GM23338 (cell line): ENCODE measurements at regions not wholly inside any gene's neighbourhood (a gene's known extent, or its start where the extent isn't known, plus 50 kb on each side); places are given as distances from the start of the nearest gene placed in this dataset.

ENCODE experiments used
- ATAC-seq: fragments of 200-7000 bp; cut with Tn5 transposase; 3 replicates; pipeline ENCODE4 v1.9.1; 2020
- DNase-seq: peaks from one replicate; pipeline ENCODE4 v3.0.0-alpha.2; 2015; ENCODE audit warnings: low spot score
- H2AFZ ChIP-seq: fragments of 200-600 bp; sonication (generic); 2 replicates; pipeline ENCODE4 v1.8.0; 2016; ENCODE audit warnings: antibody characterized with exemption, mild to moderate bottlenecking, moderate library complexity
- H3F3A ChIP-seq: fragments of 200-600 bp; sonication (generic); replicated peaks from 2 replicates; pipeline ENCODE4 v1.8.0; 2017; ENCODE audit warnings: antibody characterized with exemption, mixed run types, low read depth
- H3K27ac ChIP-seq: fragments of 200-600 bp; sonication (generic); 2 replicates; pipeline ENCODE4 v1.6.1; 2016; ENCODE audit warnings: low read depth
- H3K27me3 ChIP-seq: fragments of 200-600 bp; sonication (generic); 2 replicates; pipeline ENCODE4 v1.8.0; 2016; ENCODE audit warnings: mild to moderate bottlenecking, mixed run types, moderate library complexity; ENCODE audit not compliant: insufficient read depth
- H3K36me3 ChIP-seq: fragments of 200-600 bp; sonication (generic); 2 replicates; pipeline ENCODE4 v1.8.0; 2016; ENCODE audit warnings: mild to moderate bottlenecking; ENCODE audit not compliant: insufficient read depth
- H3K4me1 ChIP-seq: fragments of 200-600 bp; sonication (generic); 2 replicates; pipeline ENCODE4 v1.8.0; 2016; ENCODE audit warnings: mild to moderate bottlenecking, moderate library complexity; ENCODE audit not compliant: insufficient read depth
- H3K4me2 ChIP-seq: fragments of 200-600 bp; sonication (generic); 2 replicates; pipeline ENCODE4 v1.7.1; 2017; ENCODE audit warnings: mixed run types
- H3K4me3 ChIP-seq: fragments of 200-600 bp; sonication (generic); 2 replicates; pipeline ENCODE4 v1.6.1; 2016; ENCODE audit warnings: mixed run types
- H3K79me2 ChIP-seq: fragments of 200-600 bp; sonication (generic); replicated peaks from 2 replicates; pipeline ENCODE4 v1.8.0; 2017; ENCODE audit warnings: mild to moderate bottlenecking; ENCODE audit not compliant: insufficient read depth
- H3K9me2 ChIP-seq: fragments of 200-600 bp; sonication (generic); 2 replicates; pipeline ENCODE4 v1.8.0; 2017; ENCODE audit not compliant: insufficient read depth
- H4K20me1 ChIP-seq: fragments of 200-600 bp; sonication (generic); replicated peaks from 2 replicates; pipeline ENCODE4 v1.8.0; 2017; ENCODE audit warnings: mild to moderate bottlenecking; ENCODE audit not compliant: insufficient read depth
- H3K27ac Mint-ChIP-seq: 2 replicates; pipeline ENCODE4 v1.8.0; 2020; ENCODE audit warnings: inconsistent platforms, mild to moderate bottlenecking, moderate library complexity, mixed read lengths
- H3K27me3 Mint-ChIP-seq: 3 replicates; pipeline ENCODE4 v1.8.0; 2022; ENCODE audit warnings: low read depth, mild to moderate bottlenecking, moderate library complexity, mixed read lengths, inconsistent platforms; ENCODE audit not compliant: insufficient read depth, poor library complexity
- H3K36me3 Mint-ChIP-seq: 3 replicates; pipeline ENCODE4 v1.8.0; 2021; ENCODE audit warnings: low read depth, mild to moderate bottlenecking, inconsistent platforms, moderate library complexity, mixed read lengths
- H3K4me1 Mint-ChIP-seq: 3 replicates; pipeline ENCODE4 v1.8.0; 2020; ENCODE audit warnings: mild to moderate bottlenecking, inconsistent platforms, mixed read lengths
- H3K4me3 Mint-ChIP-seq: 3 replicates; pipeline ENCODE4 v1.8.0; 2021; ENCODE audit warnings: moderate library complexity, mild to moderate bottlenecking, inconsistent platforms, mixed read lengths
- H3K9me3 Mint-ChIP-seq: 3 replicates; pipeline ENCODE4 v1.8.0; 2020; ENCODE audit warnings: moderate library complexity, mild to moderate bottlenecking, inconsistent platforms, mixed read lengths
- CREB1 ChIP-seq: fragments of 250-450 bp; sonication (Bioruptor Pico); IDR thresholded peaks from 2 replicates; pipeline ENCODE4 v1.5.0; 2020; ENCODE audit warnings: low read depth, mild to moderate bottlenecking, moderate library complexity
- EZH2 ChIP-seq: fragments of 200-600 bp; sonication (generic); IDR thresholded peaks from one replicate; pipeline ENCODE4 v1.8.0; 2017; ENCODE audit warnings: antibody characterized with exemption, mild to moderate bottlenecking, low read depth; ENCODE audit not compliant: unreplicated experiment
- EZH2phosphoT487 ChIP-seq: fragments of 200-600 bp; sonication (generic); IDR thresholded peaks from one replicate; pipeline ENCODE4 v1.8.1; 2018; ENCODE audit warnings: antibody characterized with exemption; ENCODE audit not compliant: unreplicated experiment
- NANOG ChIP-seq: IDR thresholded peaks from 2 replicates; pipeline ENCODE4 v1.6.1; 2016; ENCODE audit warnings: antibody characterized with exemption, borderline replicate concordance
- POLR2AphosphoS5 ChIP-seq: IDR thresholded peaks from 2 replicates; pipeline ENCODE4 v1.6.1; 2016; ENCODE audit warnings: antibody characterized with exemption, low read depth
- ZNF114 ChIP-seq: fragments of 250-450 bp; sonication (Bioruptor Pico); IDR thresholded peaks from 2 replicates; pipeline ENCODE4 v1.5.0; 2020; ENCODE audit warnings: mild to moderate bottlenecking, moderate library complexity
- ZNF331 ChIP-seq: fragments of 250-450 bp; sonication (Bioruptor Pico); IDR thresholded peaks from 2 replicates; pipeline ENCODE4 v1.5.0; 2020; ENCODE audit warnings: low read depth, mild to moderate bottlenecking, moderate library complexity
- TF ChIP-seq, protein P1 (sequence below), 2 experiments: fragments of 200-600 bp in 1 of 2; sonication (generic) in 1 of 2; conservative IDR thresholded peaks; 2 replicates each; pipeline versions ENCODE4 v1.5.1 to v1.6.1; 2016 to 2017; ENCODE audit warnings: antibody characterized with exemption in 2 of 2, low read depth in 2 of 2, mild to moderate bottlenecking in 2 of 2, moderate library complexity in 1 of 2
- TF ChIP-seq, protein P2 (sequence below): fragments of 250-450 bp; sonication (Bioruptor Pico); IDR thresholded peaks from 2 replicates; pipeline ENCODE4 v1.5.0; 2020; ENCODE audit warnings: mild to moderate bottlenecking, moderate library complexity

DNA sequence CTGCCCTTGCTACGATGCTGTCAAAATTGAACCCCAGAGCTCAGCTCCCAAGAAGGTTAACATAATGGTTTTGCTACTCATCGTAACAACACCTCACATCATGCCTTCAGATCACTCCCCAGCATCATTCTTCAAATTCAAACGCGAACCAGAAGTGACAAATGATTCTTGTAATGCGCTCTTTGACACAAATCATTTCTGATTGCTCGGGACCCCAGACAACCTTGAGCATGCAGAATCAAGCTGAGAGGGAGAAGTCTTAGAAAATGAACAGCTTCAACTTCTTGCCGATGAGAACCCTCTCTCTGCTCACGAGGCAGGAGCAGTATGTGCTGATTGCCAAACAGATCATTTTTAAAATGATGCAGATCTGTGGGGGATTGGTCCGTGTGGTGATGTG lies 241.0 kb upstream of the ASIC2 start:
- ATAC-seq (no peak), DNase-seq (no peak)
- Mint-ChIP-seq H3K27ac (no peak overlapping the region), H3K36me3 (no peaks in the 10 kb centered on the region), H3K27me3 (peaks cover 1% of the 10 kb centered on the region), H3K9me3 (no peaks in the 10 kb centered on the region; the same call in 2 of the 3 replicates), H3K4me1 (peaks cover 9% of the 10 kb centered on the region), H3K4me3 (no peak overlapping the region)
- Histone ChIP-seq H2AFZ (no peak overlapping the region), H3K79me2 (no peaks in the 10 kb centered on the region), H3K27me3 (no peaks in the 10 kb centered on the region), H4K20me1 (no peaks in the 10 kb centered on the region), H3K36me3 (no peaks in the 10 kb centered on the region), H3K4me1 (no peaks in the 10 kb centered on the region), H3K4me3 (no peak overlapping the region), H3K4me2 (no peak overlapping the region), H3F3A (no peaks in the 10 kb centered on the region), H3K9me2 (no peaks in the 10 kb centered on the region), H3K27ac (no peak overlapping the region)
- no peak for TF ChIP-seq ZNF331 (CRISPR knock-in tag)
- TF ChIP-seq, protein P1, sequence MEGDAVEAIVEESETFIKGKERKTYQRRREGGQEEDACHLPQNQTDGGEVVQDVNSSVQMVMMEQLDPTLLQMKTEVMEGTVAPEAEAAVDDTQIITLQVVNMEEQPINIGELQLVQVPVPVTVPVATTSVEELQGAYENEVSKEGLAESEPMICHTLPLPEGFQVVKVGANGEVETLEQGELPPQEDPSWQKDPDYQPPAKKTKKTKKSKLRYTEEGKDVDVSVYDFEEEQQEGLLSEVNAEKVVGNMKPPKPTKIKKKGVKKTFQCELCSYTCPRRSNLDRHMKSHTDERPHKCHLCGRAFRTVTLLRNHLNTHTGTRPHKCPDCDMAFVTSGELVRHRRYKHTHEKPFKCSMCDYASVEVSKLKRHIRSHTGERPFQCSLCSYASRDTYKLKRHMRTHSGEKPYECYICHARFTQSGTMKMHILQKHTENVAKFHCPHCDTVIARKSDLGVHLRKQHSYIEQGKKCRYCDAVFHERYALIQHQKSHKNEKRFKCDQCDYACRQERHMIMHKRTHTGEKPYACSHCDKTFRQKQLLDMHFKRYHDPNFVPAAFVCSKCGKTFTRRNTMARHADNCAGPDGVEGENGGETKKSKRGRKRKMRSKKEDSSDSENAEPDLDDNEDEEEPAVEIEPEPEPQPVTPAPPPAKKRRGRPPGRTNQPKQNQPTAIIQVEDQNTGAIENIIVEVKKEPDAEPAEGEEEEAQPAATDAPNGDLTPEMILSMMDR (conservative IDR thresholded peaks at IDR 0.05; ENCODE audit: low read depth in 2 of 2): no peak
- TF ChIP-seq CREB1: no peak
- no peak for TF ChIP-seq EZH2phosphoT487
- TF ChIP-seq EZH2: no peak

DNA sequence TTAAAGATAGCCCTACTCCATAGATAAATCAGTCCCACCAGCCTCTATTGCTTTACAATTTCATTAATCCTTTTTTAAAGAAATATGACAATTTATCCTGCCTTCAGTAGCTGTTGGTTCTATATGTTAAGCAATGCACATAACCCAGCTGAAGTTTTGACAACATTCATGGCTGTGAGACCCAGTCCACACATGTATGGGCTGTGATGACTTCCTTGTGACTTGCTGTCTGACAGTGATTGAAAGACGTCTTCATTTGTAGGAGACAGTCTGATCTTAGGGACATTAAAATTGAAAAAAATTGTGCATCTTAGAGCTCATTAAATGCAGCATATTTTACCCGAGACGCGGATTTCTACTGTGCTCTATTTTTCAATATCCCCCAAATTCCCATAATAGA lies 252.0 kb upstream of the ASIC2 start:
- no peak for DNase-seq
- H3K4me2 ChIP-seq: no peak overlapping the region
- H3K4me3 ChIP-seq: no peak overlapping the region
- no peaks in the 10 kb centered on the region for H3F3A ChIP-seq
- ATAC-seq: no peak
- Mint-ChIP-seq H3K4me1 (no peaks in the 10 kb centered on the region), H3K36me3 (no peaks in the 10 kb centered on the region), H3K9me3 (no peaks in the 10 kb centered on the region), H3K4me3 (no peak overlapping the region), H3K27ac (no peak overlapping the region), H3K27me3 (peaks cover 2% of the 10 kb centered on the region)
- 0 out of 2 replicates have a peak, but pooled peaks cover 6% of the 10 kb centered on the region for H3K9me2 ChIP-seq
- no peaks in the 10 kb centered on the region for H3K36me3 ChIP-seq
- no peak overlapping the region for H3K27ac ChIP-seq
- no peak overlapping the region for H2AFZ ChIP-seq
- H3K4me1 ChIP-seq: no peaks in the 10 kb centered on the region
- no peaks in the 10 kb centered on the region for H4K20me1 ChIP-seq
- no peaks in the 10 kb centered on the region for H3K27me3 ChIP-seq
- H3K79me2 ChIP-seq: no peaks in the 10 kb centered on the region
- TF ChIP-seq, protein P2, sequence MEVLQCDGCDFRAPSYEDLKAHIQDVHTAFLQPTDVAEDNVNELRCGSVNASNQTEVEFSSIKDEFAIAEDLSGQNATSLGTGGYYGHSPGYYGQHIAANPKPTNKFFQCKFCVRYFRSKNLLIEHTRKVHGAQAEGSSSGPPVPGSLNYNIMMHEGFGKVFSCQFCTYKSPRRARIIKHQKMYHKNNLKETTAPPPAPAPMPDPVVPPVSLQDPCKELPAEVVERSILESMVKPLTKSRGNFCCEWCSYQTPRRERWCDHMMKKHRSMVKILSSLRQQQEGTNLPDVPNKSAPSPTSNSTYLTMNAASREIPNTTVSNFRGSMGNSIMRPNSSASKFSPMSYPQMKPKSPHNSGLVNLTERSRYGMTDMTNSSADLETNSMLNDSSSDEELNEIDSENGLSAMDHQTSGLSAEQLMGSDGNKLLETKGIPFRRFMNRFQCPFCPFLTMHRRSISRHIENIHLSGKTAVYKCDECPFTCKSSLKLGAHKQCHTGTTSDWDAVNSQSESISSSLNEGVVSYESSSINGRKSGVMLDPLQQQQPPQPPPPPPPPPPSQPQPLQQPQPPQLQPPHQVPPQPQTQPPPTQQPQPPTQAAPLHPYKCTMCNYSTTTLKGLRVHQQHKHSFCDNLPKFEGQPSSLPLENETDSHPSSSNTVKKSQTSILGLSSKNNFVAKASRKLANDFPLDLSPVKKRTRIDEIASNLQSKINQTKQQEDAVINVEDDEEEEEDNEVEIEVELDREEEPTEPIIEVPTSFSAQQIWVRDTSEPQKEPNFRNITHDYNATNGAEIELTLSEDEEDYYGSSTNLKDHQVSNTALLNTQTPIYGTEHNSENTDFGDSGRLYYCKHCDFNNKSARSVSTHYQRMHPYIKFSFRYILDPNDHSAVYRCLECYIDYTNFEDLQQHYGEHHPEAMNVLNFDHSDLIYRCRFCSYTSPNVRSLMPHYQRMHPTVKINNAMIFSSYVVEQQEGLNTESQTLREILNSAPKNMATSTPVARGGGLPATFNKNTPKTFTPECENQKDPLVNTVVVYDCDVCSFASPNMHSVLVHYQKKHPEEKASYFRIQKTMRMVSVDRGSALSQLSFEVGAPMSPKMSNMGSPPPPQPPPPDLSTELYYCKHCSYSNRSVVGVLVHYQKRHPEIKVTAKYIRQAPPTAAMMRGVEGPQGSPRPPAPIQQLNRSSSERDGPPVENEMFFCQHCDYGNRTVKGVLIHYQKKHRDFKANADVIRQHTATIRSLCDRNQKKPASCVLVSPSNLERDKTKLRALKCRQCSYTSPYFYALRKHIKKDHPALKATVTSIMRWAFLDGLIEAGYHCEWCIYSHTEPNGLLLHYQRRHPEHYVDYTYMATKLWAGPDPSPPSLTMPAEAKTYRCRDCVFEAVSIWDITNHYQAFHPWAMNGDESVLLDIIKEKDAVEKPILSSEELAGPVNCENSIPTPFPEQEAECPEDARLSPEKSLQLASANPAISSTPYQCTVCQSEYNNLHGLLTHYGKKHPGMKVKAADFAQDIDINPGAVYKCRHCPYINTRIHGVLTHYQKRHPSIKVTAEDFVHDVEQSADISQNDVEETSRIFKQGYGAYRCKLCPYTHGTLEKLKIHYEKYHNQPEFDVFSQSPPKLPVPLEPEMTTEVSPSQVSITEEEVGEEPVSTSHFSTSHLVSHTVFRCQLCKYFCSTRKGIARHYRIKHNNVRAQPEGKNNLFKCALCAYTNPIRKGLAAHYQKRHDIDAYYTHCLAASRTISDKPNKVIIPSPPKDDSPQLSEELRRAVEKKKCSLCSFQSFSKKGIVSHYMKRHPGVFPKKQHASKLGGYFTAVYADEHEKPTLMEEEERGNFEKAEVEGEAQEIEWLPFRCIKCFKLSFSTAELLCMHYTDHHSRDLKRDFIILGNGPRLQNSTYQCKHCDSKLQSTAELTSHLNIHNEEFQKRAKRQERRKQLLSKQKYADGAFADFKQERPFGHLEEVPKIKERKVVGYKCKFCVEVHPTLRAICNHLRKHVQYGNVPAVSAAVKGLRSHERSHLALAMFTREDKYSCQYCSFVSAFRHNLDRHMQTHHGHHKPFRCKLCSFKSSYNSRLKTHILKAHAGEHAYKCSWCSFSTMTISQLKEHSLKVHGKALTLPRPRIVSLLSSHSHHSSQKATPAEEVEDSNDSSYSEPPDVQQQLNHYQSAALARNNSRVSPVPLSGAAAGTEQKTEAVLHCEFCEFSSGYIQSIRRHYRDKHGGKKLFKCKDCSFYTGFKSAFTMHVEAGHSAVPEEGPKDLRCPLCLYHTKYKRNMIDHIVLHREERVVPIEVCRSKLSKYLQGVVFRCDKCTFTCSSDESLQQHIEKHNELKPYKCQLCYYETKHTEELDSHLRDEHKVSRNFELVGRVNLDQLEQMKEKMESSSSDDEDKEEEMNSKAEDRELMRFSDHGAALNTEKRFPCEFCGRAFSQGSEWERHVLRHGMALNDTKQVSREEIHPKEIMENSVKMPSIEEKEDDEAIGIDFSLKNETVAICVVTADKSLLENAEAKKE: no peak
- TF ChIP-seq EZH2phosphoT487 (no peak), POLR2AphosphoS5 (no peak), NANOG (no peak), ZNF331 (CRISPR knock-in tag) (no peak), ZNF114 (no peak)
- TF ChIP-seq, protein P1 (conservative IDR thresholded peaks at IDR 0.05; ENCODE audit: low read depth in 2 of 2): no peak
